ENCODE measurements at regions not wholly inside any gene's neighbourhood (a gene's known extent, or its start where the extent isn't known, plus 50 kb on each side); places are given as distances from the start of the nearest gene placed in this dataset.

DNA sequence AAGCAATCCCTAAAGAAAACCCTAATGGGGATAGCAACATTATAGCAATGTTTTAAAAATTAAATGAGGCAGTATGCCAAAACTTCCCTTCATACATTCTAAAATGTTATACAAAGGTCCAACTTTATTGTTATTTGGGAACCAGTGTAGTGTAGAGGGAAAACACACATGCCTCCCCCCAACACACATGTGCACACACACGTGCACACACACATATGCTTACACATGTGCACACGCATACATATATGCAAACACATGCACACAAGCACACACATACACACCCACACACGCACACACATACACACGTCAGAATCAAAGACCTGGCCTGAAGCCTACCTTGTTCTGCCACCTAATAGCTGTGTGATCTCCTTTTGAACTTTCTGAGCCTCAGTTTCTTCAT lies 83.3 kb downstream of the SCN11A start:
- no peaks in the 10 kb centered on the region for H3K79me2 ChIP-seq (ENCODE audit: insufficient read depth, low read length)
- H3K4me1 ChIP-seq (ENCODE audit: insufficient read depth, low read length), result no peaks in the 10 kb centered on the region
- BruUV-seq (replicated peaks), result no TSS peak

DNA sequence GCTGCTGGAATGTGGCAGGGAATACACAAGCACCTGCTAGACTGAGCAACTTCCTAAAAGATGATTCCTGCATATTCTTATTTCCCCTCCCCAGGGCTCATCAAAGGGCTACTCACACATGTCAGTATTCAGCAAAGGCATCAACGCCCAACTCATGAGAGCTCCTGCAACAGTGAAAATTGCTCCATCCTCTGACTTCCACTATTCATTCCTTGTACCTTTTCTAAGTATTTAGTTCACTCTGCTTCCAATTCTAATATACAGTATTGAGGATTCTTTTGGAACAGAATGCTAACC lies 84.1 kb downstream of the SCN11A start:
- in situ Hi-C loops (cut with HindIII; ENCODE audit: extremely low pct_ligation_motif_present, low pct_unique_long_range_greater_than_20kb), result no loop called here
- BruUV-seq (replicated peaks), result no TSS peak
- ChIA-PET CTCF (ENCODE audit: low intra/inter-chr PET ratio, low total read pairs) (no interaction called here), POLR2A (no interaction called here)
- 0% methylated on average over 1 of the region's 1 CpG for WGBS (ENCODE audit: low lambda C conversion rate)
- TF ChIP-seq, protein P1, sequence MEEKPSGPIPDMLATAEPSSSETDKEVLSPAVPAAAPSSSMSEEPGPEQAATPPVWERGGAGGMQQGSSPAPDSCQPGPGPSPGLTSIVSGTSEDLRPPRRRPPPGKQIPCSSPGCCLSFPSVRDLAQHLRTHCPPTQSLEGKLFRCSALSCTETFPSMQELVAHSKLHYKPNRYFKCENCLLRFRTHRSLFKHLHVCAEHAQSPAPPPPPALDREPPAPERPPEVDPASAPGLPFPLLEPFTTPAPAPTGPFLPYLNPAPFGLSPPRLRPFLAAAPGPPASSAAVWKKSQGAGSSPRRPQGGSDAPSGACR (CRISPR knock-in tag; IDR thresholded peaks at IDR 0.05), result no peak
- no peak for TF ChIP-seq GABPB1 (CRISPR knock-in tag; IDR thresholded peaks at IDR 0.05)
- no peak for TF ChIP-seq MIER2 (CRISPR knock-in tag; IDR thresholded peaks at IDR 0.05)
- no peak for TF ChIP-seq ZNF282 (IDR thresholded peaks at IDR 0.05; ENCODE audit: partially characterized antibody)
- no peak for TF ChIP-seq ZNF446 (CRISPR knock-in tag; IDR thresholded peaks at IDR 0.05)
- no peak for TF ChIP-seq ZNF20 (CRISPR knock-in tag; IDR thresholded peaks at IDR 0.05)
- TF ChIP-seq, protein P2, sequence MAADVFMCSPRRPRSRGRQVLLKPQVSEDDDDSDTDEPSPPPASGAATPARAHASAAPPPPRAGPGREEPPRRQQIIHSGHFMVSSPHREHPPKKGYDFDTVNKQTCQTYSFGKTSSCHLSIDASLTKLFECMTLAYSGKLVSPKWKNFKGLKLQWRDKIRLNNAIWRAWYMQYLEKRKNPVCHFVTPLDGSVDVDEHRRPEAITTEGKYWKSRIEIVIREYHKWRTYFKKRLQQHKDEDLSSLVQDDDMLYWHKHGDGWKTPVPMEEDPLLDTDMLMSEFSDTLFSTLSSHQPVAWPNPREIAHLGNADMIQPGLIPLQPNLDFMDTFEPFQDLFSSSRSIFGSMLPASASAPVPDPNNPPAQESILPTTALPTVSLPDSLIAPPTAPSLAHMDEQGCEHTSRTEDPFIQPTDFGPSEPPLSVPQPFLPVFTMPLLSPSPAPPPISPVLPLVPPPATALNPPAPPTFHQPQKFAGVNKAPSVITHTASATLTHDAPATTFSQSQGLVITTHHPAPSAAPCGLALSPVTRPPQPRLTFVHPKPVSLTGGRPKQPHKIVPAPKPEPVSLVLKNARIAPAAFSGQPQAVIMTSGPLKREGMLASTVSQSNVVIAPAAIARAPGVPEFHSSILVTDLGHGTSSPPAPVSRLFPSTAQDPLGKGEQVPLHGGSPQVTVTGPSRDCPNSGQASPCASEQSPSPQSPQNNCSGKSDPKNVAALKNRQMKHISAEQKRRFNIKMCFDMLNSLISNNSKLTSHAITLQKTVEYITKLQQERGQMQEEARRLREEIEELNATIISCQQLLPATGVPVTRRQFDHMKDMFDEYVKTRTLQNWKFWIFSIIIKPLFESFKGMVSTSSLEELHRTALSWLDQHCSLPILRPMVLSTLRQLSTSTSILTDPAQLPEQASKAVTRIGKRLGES (CRISPR knock-in tag; IDR thresholded peaks at IDR 0.05; ENCODE audit: borderline replicate concordance), result no peak
- TF ChIP-seq ZFAT (CRISPR knock-in tag; conservative IDR thresholded peaks at IDR 0.05), result no peak
- TF ChIP-seq PCBP2 (optimal IDR thresholded peaks at IDR 0.05; ENCODE audit: low read depth, low read length, poor library complexity, severe bottlenecking), result no peak
- no peak for TF ChIP-seq NFKBIZ (CRISPR knock-in tag; IDR thresholded peaks at IDR 0.05)
- H3K4me1 ChIP-seq (ENCODE audit: insufficient read depth, low read length), result no peaks in the 10 kb centered on the region
- H3K4me2 ChIP-seq (ENCODE audit: low read depth, low read length), result no peak overlapping the region
- H3K79me2 ChIP-seq (ENCODE audit: insufficient read depth, low read length), result no peaks in the 10 kb centered on the region
- no peak overlapping the region for H3K4me3 ChIP-seq (replicated peaks in 1 of 3; ENCODE audit: insufficient read depth in 1 of 3, low read depth in 2 of 3, low read length in 3 of 3)
- H3K36me3 ChIP-seq (replicated peaks in 1 of 2; ENCODE audit: control insufficient read depth in 1 of 2, insufficient read depth in 2 of 2, low read length in 2 of 2), result no peaks in the 10 kb centered on the region
- DNase-seq (ENCODE audit: low spot score) (no peak), ATAC-seq (no peak), FAIRE-seq (no peak)
- peaks cover 0 to 4% of the 10 kb centered on the region in 2 experiments; a peak in 2 of 5 replicates for H3K27me3 ChIP-seq (ENCODE audit: control insufficient read depth in 1 of 2, insufficient read depth in 2 of 2, low read length in 2 of 2)
- no peak overlapping the region for H2AFZ ChIP-seq (ENCODE audit: low read length)
- H4K20me1 ChIP-seq (ENCODE audit: insufficient read depth, low read length), result no peaks in the 10 kb centered on the region
- no peaks in the 10 kb centered on the region for H3K9me3 ChIP-seq (ENCODE audit: low read length)
- no peak overlapping the region for H3K27ac ChIP-seq (ENCODE audit: extremely low read length, insufficient read depth, low read length)
- H3K9ac ChIP-seq (ENCODE audit: insufficient read depth, low read depth, low read length), result no peak overlapping the region
- intact Hi-C loops (cut with micrococcal nuclease; ENCODE audit: unreplicated experiment), result no loop called here

More for the DNA sequence above, 83.3 kb downstream of the SCN11A start:
- WGBS (ENCODE audit: low lambda C conversion rate), result 18% methylated on average over 4 of the region's 4 CpGs
- ChIA-PET CTCF (ENCODE audit: low intra/inter-chr PET ratio, low total read pairs) (no interaction called here), POLR2A (no interaction called here)
- H3K9me3 ChIP-seq (ENCODE audit: low read length), result no peaks in the 10 kb centered on the region
- in situ Hi-C loops (cut with HindIII; ENCODE audit: extremely low pct_ligation_motif_present, low pct_unique_long_range_greater_than_20kb), result no loop called here
- H3K27ac ChIP-seq (ENCODE audit: extremely low read length, insufficient read depth, low read length), result no peak overlapping the region
- intact Hi-C loops (cut with micrococcal nuclease; ENCODE audit: unreplicated experiment), result no loop called here
- H3K4me2 ChIP-seq (ENCODE audit: low read depth, low read length), result no peak overlapping the region
- TF ChIP-seq ZNF225 (CRISPR knock-in tag; IDR thresholded peaks at IDR 0.05), result no peak
- TF ChIP-seq, protein P3, sequence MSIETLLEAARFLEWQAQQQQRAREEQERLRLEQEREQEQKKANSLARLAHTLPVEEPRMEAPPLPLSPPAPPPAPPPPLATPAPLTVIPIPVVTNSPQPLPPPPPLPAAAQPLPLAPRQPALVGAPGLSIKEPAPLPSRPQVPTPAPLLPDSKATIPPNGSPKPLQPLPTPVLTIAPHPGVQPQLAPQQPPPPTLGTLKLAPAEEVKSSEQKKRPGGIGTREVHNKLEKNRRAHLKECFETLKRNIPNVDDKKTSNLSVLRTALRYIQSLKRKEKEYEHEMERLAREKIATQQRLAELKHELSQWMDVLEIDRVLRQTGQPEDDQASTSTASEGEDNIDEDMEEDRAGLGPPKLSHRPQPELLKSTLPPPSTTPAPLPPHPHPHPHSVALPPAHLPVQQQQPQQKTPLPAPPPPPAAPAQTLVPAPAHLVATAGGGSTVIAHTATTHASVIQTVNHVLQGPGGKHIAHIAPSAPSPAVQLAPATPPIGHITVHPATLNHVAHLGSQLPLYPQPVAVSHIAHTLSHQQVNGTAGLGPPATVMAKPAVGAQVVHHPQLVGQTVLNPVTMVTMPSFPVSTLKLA (IDR thresholded peaks at IDR 0.05), result peak; percentile 94
- ATAC-seq (no peak), FAIRE-seq (no peak), DNase-seq (ENCODE audit: low spot score) (no peak)
- peaks cover 0 to 4% of the 10 kb centered on the region in 2 experiments; a peak in 2 of 5 replicates for H3K27me3 ChIP-seq (ENCODE audit: control insufficient read depth in 1 of 2, insufficient read depth in 2 of 2, low read length in 2 of 2)
- no peaks in the 10 kb centered on the region for H3K36me3 ChIP-seq (replicated peaks in 1 of 2; ENCODE audit: control insufficient read depth in 1 of 2, insufficient read depth in 2 of 2, low read length in 2 of 2)
- no peak overlapping the region for H3K9ac ChIP-seq (ENCODE audit: insufficient read depth, low read depth, low read length)
- no peak overlapping the region for H3K4me3 ChIP-seq (replicated peaks in 1 of 3; ENCODE audit: insufficient read depth in 1 of 3, low read depth in 2 of 3, low read length in 3 of 3)
- no peaks in the 10 kb centered on the region for H4K20me1 ChIP-seq (ENCODE audit: insufficient read depth, low read length)
- no peak overlapping the region for H2AFZ ChIP-seq (ENCODE audit: low read length)
